Activated CD8-positive, alpha-beta T cell treated with anti-CD3 and anti-CD28 coated beads for 36 hours (primary cell): ENCODE measurements at regions not wholly inside any gene's neighbourhood (a gene's known extent, or its start where the extent isn't known, plus 50 kb on each side); places are given as distances from the start of the nearest gene placed in this dataset.

Experiments
- ATAC-seq: fragments of 200-7000 bp; cut with Tn5 transposase; one replicate; pipeline ENCODE4 v1.10.0; 2021; ENCODE audit warnings: mild to moderate bottlenecking, moderate library complexity
- CTCF ChIA-PET: fragments of 350-600 bp; sonication (Branson Sonifier 250); formaldehyde crosslinking; loops from one replicate; lab custom pipeline; 2021; ENCODE audit warnings: antibody characterized with exemption; lab: Charles Lee
- POLR2A ChIA-PET: fragments of 350-600 bp; sonication (Branson Sonifier 250); formaldehyde crosslinking; loops from one replicate; lab custom pipeline; 2021; ENCODE audit warnings: antibody characterized with exemption; lab: Charles Lee
- DNase-seq: peaks from one replicate; pipeline ENCODE4 v3.0.0-alpha.2; 2020
- H3K27ac Mint-ChIP-seq: one replicate; pipeline ENCODE4 v1.8.0; 2021; ENCODE audit warnings: mild to moderate bottlenecking, mixed read lengths
- H3K27me3 Mint-ChIP-seq: one replicate; pipeline ENCODE4 v1.8.0; 2021; ENCODE audit warnings: mixed read lengths
- H3K36me3 Mint-ChIP-seq: one replicate; pipeline ENCODE4 v1.8.0; 2021; ENCODE audit warnings: low read depth, mixed read lengths
- H3K4me1 Mint-ChIP-seq: one replicate; pipeline ENCODE4 v1.8.0; 2021; ENCODE audit warnings: low read depth, mixed read lengths
- H3K4me3 Mint-ChIP-seq: one replicate; pipeline ENCODE4 v1.8.0; 2021; ENCODE audit warnings: mild to moderate bottlenecking, moderate library complexity, mixed read lengths
- H3K9me3 Mint-ChIP-seq: one replicate; pipeline ENCODE4 v1.8.0; 2021; ENCODE audit warnings: mixed read lengths
- intact Hi-C: fragments of 100-400 bp; cut with micrococcal nuclease; formaldehyde crosslinking; loops from one replicate; pipeline ENCODE4 v1.10.0; 2022
- TF ChIP-seq, protein P1 (sequence below): fragments of 200-600 bp; IDR thresholded peaks from one replicate; pipeline ENCODE4 v1.8.0; 2022; ENCODE audit warnings: antibody characterized with exemption, mild to moderate bottlenecking

- DNase-seq: no peak
- Mint-ChIP-seq H3K4me1 (no peaks in the 10 kb centered on the region), H3K4me3 (no peak overlapping the region), H3K27ac (no peak overlapping the region), H3K36me3 (no peaks in the 10 kb centered on the region), H3K9me3 (no peaks in the 10 kb centered on the region), H3K27me3 (no peaks in the 10 kb centered on the region)
- intact Hi-C loops: no loop called here
- ChIA-PET POLR2A (no interaction called here), CTCF (interaction anchor here (1.2 kb wide), 1 partner anchor 18 kb away, joined by 3 read pairs; no protein-coding TSS in a partner anchor)
- TF ChIP-seq, protein P1, sequence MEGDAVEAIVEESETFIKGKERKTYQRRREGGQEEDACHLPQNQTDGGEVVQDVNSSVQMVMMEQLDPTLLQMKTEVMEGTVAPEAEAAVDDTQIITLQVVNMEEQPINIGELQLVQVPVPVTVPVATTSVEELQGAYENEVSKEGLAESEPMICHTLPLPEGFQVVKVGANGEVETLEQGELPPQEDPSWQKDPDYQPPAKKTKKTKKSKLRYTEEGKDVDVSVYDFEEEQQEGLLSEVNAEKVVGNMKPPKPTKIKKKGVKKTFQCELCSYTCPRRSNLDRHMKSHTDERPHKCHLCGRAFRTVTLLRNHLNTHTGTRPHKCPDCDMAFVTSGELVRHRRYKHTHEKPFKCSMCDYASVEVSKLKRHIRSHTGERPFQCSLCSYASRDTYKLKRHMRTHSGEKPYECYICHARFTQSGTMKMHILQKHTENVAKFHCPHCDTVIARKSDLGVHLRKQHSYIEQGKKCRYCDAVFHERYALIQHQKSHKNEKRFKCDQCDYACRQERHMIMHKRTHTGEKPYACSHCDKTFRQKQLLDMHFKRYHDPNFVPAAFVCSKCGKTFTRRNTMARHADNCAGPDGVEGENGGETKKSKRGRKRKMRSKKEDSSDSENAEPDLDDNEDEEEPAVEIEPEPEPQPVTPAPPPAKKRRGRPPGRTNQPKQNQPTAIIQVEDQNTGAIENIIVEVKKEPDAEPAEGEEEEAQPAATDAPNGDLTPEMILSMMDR: no peak
- no peak for ATAC-seq
Measured at GRCh38 chr6:160858886-160859285, 132.7 kb upstream of the MAP3K4 start.

GRCh38 chr6:160859822-160860221, 131.7 kb upstream of the MAP3K4 start:
- Mint-ChIP-seq H3K4me3 (no peak overlapping the region), H3K4me1 (no peaks in the 10 kb centered on the region), H3K27me3 (no peaks in the 10 kb centered on the region), H3K27ac (no peak overlapping the region), H3K9me3 (no peaks in the 10 kb centered on the region), H3K36me3 (no peaks in the 10 kb centered on the region)
- ChIA-PET CTCF (interaction anchor here (1.2 kb wide), 1 partner anchor 17 kb away, joined by 3 read pairs; no protein-coding TSS in a partner anchor), POLR2A (no interaction called here)
- ATAC-seq (no peak), DNase-seq (no peak)
- intact Hi-C loops: no loop called here
- TF ChIP-seq, protein P1: no peak

GRCh38 chr6:160861824-160862223, 129.7 kb upstream of the MAP3K4 start:
- no peaks in the 10 kb centered on the region for H3K27me3 Mint-ChIP-seq
- no peak overlapping the region for H3K27ac Mint-ChIP-seq
- intact Hi-C loops: no loop called here
- no peak for DNase-seq
- no peak for ATAC-seq
- H3K9me3 Mint-ChIP-seq: no peaks in the 10 kb centered on the region
- TF ChIP-seq, protein P1: no peak
- ChIA-PET CTCF (no interaction called here), POLR2A (no interaction called here)
- no peak overlapping the region for H3K4me3 Mint-ChIP-seq
- no peaks in the 10 kb centered on the region for H3K4me1 Mint-ChIP-seq
- H3K36me3 Mint-ChIP-seq: no peaks in the 10 kb centered on the region

DNA sequence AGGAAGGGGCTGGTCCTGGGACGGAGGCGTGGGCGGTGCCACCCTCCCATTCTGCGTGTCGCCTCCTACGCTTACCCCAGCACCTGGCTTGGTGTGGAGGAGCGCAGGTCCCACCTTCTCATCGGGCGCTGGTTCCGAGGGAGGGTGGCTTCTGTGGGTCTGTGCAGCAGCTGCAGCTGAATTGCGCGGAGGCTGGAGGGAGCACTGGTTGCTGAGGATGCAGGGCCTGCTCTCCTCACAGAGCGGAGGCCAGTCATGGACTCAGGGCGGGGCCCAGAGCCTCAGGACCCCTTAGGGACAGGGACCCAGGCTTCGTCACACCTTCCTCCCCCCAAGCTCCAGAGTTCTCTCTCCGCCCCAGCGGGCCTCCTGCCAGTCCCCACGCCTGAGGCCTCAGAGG, 127.8 kb upstream of the MAP3K4 start:
- H3K36me3 Mint-ChIP-seq: no peaks in the 10 kb centered on the region
- H3K27ac Mint-ChIP-seq: no peak overlapping the region
- H3K27me3 Mint-ChIP-seq: no peaks in the 10 kb centered on the region
- TF ChIP-seq, protein P1: no peak
- H3K4me1 Mint-ChIP-seq: no peaks in the 10 kb centered on the region
- CTCF ChIA-PET: no interaction called here
- DNase-seq: no peak
- POLR2A ChIA-PET: no interaction called here
- H3K9me3 Mint-ChIP-seq: no peaks in the 10 kb centered on the region
- intact Hi-C loops: no loop called here
- no peak for ATAC-seq
- H3K4me3 Mint-ChIP-seq: no peak overlapping the region

GRCh38 chr6:160871320-160871719, 120.2 kb upstream of the MAP3K4 start:
- no peak for DNase-seq
- no peaks in the 10 kb centered on the region for H3K9me3 Mint-ChIP-seq
- no peak overlapping the region for H3K4me3 Mint-ChIP-seq
- no peak for ATAC-seq
- no peaks in the 10 kb centered on the region for H3K36me3 Mint-ChIP-seq
- ChIA-PET POLR2A (no interaction called here), CTCF (no interaction called here)
- no peaks in the 10 kb centered on the region for H3K4me1 Mint-ChIP-seq
- no peak overlapping the region for H3K27ac Mint-ChIP-seq
- intact Hi-C loops: no loop called here
- TF ChIP-seq, protein P1: no peak
- H3K27me3 Mint-ChIP-seq: peaks cover 6% of the 10 kb centered on the region
